HG03103 (cell line): ENCODE measurements at regions not wholly inside any gene's neighbourhood (a gene's known extent, or its start where the extent isn't known, plus 50 kb on each side); places are given as distances from the start of the nearest gene placed in this dataset.
"Not testable (repeated sequence)": the region's sequence is repeated elsewhere in the genome, so short reads cannot be mapped to it uniquely, and the experiment has no call there.

ENCODE experiments used
- ATAC-seq: cut with Tn5 transposase; IDR thresholded peaks from one replicate; pipeline ENCODE4 v1.9.1; 2021; ENCODE audit warnings: low read depth; ENCODE audit not compliant: unreplicated experiment

- no peak for ATAC-seq
Observed at GRCh38 chr18:2123077-2123476, 448.2 kb downstream of the METTL4 start.

GRCh38 chr18:2134364-2134763 is 436.9 kb downstream of the METTL4 start:
- ATAC-seq = no peak

GRCh38 chr18:2135309-2135708 is 436.0 kb downstream of the METTL4 start:
- no peak for ATAC-seq

GRCh38 chr18:2138552-2138951 is 432.8 kb downstream of the METTL4 start:
- ATAC-seq = no peak

- no peak for ATAC-seq
Observed at GRCh38 chr18:2139691-2140090, 431.6 kb downstream of the METTL4 start.

GRCh38 chr18:2143636-2144035 is 427.7 kb downstream of the METTL4 start:
- ATAC-seq = no peak

- no peak for ATAC-seq
Observed at GRCh38 chr18:2144811-2145210, 426.5 kb downstream of the METTL4 start.

GRCh38 chr18:2146092-2146491 is 425.2 kb downstream of the METTL4 start:
- ATAC-seq = no peak

GRCh38 chr18:2146754-2147153 is 424.6 kb downstream of the METTL4 start:
- no peak for ATAC-seq

- no peak for ATAC-seq
Observed at GRCh38 chr18:2147476-2148230, 423.7 kb downstream of the METTL4 start.

- ATAC-seq = no peak
Observed at GRCh38 chr18:2148823-2149222, 422.5 kb downstream of the METTL4 start.

GRCh38 chr18:2150566-2150965 is 420.7 kb downstream of the METTL4 start:
- ATAC-seq = no peak

- no peak for ATAC-seq
Observed at GRCh38 chr18:2154278-2154677, 417.0 kb downstream of the METTL4 start.

- no peak for ATAC-seq
Observed at GRCh38 chr18:2164644-2165550, 406.4 kb downstream of the METTL4 start.

- not testable (repeated sequence) for ATAC-seq
Observed at GRCh38 chr18:2166876-2167275, 404.4 kb downstream of the METTL4 start.

GRCh38 chr18:2168022-2168421 is 403.3 kb downstream of the METTL4 start:
- ATAC-seq = no peak

GRCh38 chr18:2169656-2170055 is 401.6 kb downstream of the METTL4 start:
- ATAC-seq = no peak

GRCh38 chr18:2171840-2172625 is 399.3 kb downstream of the METTL4 start:
- no peak for ATAC-seq

GRCh38 chr18:2172881-2173280 is 398.4 kb downstream of the METTL4 start:
- no peak for ATAC-seq

- no peak for ATAC-seq
Observed at GRCh38 chr18:2173486-2173885, 397.8 kb downstream of the METTL4 start.

GRCh38 chr18:2178036-2178435 is 393.3 kb downstream of the METTL4 start:
- ATAC-seq = no peak
